ENCODE measurements at regions not wholly inside any gene's neighbourhood (a gene's known extent, or its start where the extent isn't known, plus 50 kb on each side); places are given as distances from the start of the nearest gene placed in this dataset.

GRCh38 chr2:215793747-215794595 is 219.4 kb downstream of the MREG start (continued):
- TF ChIP-seq, protein P1, sequence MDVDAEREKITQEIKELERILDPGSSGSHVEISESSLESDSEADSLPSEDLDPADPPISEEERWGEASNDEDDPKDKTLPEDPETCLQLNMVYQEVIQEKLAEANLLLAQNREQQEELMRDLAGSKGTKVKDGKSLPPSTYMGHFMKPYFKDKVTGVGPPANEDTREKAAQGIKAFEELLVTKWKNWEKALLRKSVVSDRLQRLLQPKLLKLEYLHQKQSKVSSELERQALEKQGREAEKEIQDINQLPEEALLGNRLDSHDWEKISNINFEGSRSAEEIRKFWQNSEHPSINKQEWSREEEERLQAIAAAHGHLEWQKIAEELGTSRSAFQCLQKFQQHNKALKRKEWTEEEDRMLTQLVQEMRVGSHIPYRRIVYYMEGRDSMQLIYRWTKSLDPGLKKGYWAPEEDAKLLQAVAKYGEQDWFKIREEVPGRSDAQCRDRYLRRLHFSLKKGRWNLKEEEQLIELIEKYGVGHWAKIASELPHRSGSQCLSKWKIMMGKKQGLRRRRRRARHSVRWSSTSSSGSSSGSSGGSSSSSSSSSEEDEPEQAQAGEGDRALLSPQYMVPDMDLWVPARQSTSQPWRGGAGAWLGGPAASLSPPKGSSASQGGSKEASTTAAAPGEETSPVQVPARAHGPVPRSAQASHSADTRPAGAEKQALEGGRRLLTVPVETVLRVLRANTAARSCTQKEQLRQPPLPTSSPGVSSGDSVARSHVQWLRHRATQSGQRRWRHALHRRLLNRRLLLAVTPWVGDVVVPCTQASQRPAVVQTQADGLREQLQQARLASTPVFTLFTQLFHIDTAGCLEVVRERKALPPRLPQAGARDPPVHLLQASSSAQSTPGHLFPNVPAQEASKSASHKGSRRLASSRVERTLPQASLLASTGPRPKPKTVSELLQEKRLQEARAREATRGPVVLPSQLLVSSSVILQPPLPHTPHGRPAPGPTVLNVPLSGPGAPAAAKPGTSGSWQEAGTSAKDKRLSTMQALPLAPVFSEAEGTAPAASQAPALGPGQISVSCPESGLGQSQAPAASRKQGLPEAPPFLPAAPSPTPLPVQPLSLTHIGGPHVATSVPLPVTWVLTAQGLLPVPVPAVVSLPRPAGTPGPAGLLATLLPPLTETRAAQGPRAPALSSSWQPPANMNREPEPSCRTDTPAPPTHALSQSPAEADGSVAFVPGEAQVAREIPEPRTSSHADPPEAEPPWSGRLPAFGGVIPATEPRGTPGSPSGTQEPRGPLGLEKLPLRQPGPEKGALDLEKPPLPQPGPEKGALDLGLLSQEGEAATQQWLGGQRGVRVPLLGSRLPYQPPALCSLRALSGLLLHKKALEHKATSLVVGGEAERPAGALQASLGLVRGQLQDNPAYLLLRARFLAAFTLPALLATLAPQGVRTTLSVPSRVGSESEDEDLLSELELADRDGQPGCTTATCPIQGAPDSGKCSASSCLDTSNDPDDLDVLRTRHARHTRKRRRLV (CRISPR knock-in tag; IDR thresholded peaks at IDR 0.05) = no peak
- TF ChIP-seq FUBP1 (CRISPR knock-in tag; IDR thresholded peaks at IDR 0.05; ENCODE audit: borderline replicate concordance) (no peak), HCFC1 (IDR thresholded peaks at IDR 0.05; ENCODE audit: low read depth, low read length) (no peak), ZNF143 (CRISPR knock-in tag; IDR thresholded peaks at IDR 0.05) (0 out of 2 replicates have a peak, but pooled peaks have one; percentile 46), HMGA1 (CRISPR knock-in tag; conservative IDR thresholded peaks at IDR 0.05) (no peak), SCMH1 (CRISPR knock-in tag; IDR thresholded peaks at IDR 0.05; ENCODE audit: borderline replicate concordance) (no peak), YY1 (IDR thresholded peaks at IDR 0.05; ENCODE audit: insufficient read depth, insufficient replicate concordance, low read depth, low read length) (peak; percentile 43), NFYC (CRISPR knock-in tag; IDR thresholded peaks at IDR 0.05) (peak; percentile 46), SPEN (CRISPR knock-in tag; IDR thresholded peaks at IDR 0.05; ENCODE audit: low read depth) (no peak; the same call in 1 of the 2 replicates), HMGXB4 (CRISPR knock-in tag; IDR thresholded peaks at IDR 0.05; ENCODE audit: borderline replicate concordance in 1 of 2, low read depth in 1 of 2) (peak; percentile 26 to 47; a peak in 1 of 4 replicates), CC2D1A (CRISPR knock-in tag; IDR thresholded peaks at IDR 0.05) (no peak), ZNF331 (CRISPR knock-in tag; IDR thresholded peaks at IDR 0.05) (peak; percentile 95), KLF15 (CRISPR knock-in tag; IDR thresholded peaks at IDR 0.05; ENCODE audit: borderline replicate concordance) (no peak), CHD4 (IDR thresholded peaks at IDR 0.05; ENCODE audit: borderline replicate concordance, low read length) (no peak; the same call in 1 of the 2 replicates), ZNF260 (CRISPR knock-in tag; IDR thresholded peaks at IDR 0.05; ENCODE audit: borderline replicate concordance, low read depth) (no peak), RFXANK (CRISPR knock-in tag; IDR thresholded peaks at IDR 0.05) (peak; percentile 86; the same call in 1 of the 2 replicates), ERF (CRISPR knock-in tag; IDR thresholded peaks at IDR 0.05) (peak; percentile 94)
- TF ChIP-seq, protein P2, sequence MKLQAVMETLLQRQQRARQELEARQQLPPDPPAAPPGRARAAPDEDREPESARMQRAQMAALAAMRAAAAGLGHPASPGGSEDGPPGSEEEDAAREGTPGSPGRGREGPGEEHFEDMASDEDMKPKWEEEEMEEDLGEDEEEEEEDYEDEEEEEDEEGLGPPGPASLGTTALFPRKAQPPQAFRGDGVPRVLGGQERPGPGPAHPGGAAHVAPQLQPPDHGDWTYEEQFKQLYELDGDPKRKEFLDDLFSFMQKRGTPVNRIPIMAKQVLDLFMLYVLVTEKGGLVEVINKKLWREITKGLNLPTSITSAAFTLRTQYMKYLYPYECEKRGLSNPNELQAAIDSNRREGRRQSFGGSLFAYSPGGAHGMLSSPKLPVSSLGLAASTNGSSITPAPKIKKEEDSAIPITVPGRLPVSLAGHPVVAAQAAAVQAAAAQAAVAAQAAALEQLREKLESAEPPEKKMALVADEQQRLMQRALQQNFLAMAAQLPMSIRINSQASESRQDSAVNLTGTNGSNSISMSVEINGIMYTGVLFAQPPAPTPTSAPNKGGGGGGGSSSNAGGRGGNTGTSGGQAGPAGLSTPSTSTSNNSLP (IDR thresholded peaks at IDR 0.05; ENCODE audit: low read depth, low read length) = peak; percentile 84

Data from HepG2 (cell line).